WI38 (cell line): ENCODE measurements at regions not wholly inside any gene's neighbourhood (a gene's known extent, or its start where the extent isn't known, plus 50 kb on each side); places are given as distances from the start of the nearest gene placed in this dataset.

Source experiments
- H3K4me3 ChIP-seq: 2 replicates; pipeline ENCODE4 v1.5.1; 2011; ENCODE audit warnings: low read depth, mild to moderate bottlenecking, control low read depth, low read length
- CTCF ChIP-seq: IDR thresholded peaks from 2 replicates; pipeline ENCODE4 v1.5.1; 2012; ENCODE audit warnings: low read depth, mild to moderate bottlenecking, control low read depth, low read length

- no peak overlapping the region for H3K4me3 ChIP-seq
- TF ChIP-seq CTCF = no peak
Observed at GRCh38 chr9:84597131-84597530, 72.4 kb upstream of the NTRK2 start.

- no peak for TF ChIP-seq CTCF
Observed at GRCh38 chr9:84598921-84599636, 70.5 kb upstream of the NTRK2 start.

GRCh38 chr9:84600739-84601138 lies 68.8 kb upstream of the NTRK2 start:
- TF ChIP-seq CTCF = no peak

More at GRCh38 chr9:84598921-84599636, 70.5 kb upstream of the NTRK2 start:
- H3K4me3 ChIP-seq = no peak overlapping the region

GRCh38 chr9:84604223-84604622 lies 65.3 kb upstream of the NTRK2 start:
- H3K4me3 ChIP-seq = no peak overlapping the region
- no peak for TF ChIP-seq CTCF

More at GRCh38 chr9:84600739-84601138, 68.8 kb upstream of the NTRK2 start:
- no peak overlapping the region for H3K4me3 ChIP-seq

GRCh38 chr9:84609779-84610178 lies 59.8 kb upstream of the NTRK2 start:
- TF ChIP-seq CTCF = no peak
- no peak overlapping the region for H3K4me3 ChIP-seq

GRCh38 chr9:84613431-84613830 lies 56.1 kb upstream of the NTRK2 start:
- TF ChIP-seq CTCF = no peak

GRCh38 chr9:84615544-84615943 lies 54.0 kb upstream of the NTRK2 start:
- no peak for TF ChIP-seq CTCF
- H3K4me3 ChIP-seq = no peak overlapping the region

More at GRCh38 chr9:84613431-84613830, 56.1 kb upstream of the NTRK2 start:
- no peak overlapping the region for H3K4me3 ChIP-seq
